Upper lobe of left lung (tissue), 4 donors: ENCODE measurements at regions not wholly inside any gene's neighbourhood (a gene's known extent, or its start where the extent isn't known, plus 50 kb on each side); places are given as distances from the start of the nearest gene placed in this dataset.

ENCODE experiments used
- CTCF ChIP-seq, 6 experiments: fragments of 450-650 bp in 4 of 6; fragments of 200-600 bp in 2 of 6; sonication (generic) in 2 of 6; IDR thresholded peaks; one replicate each; pipeline ENCODE4 v1.5.1; 2016 to 2019; ENCODE audit warnings: antibody characterized with exemption in 6 of 6
- EP300 ChIP-seq, 4 donors: sonication (generic); formaldehyde crosslinking; IDR thresholded peaks; one replicate each; pipeline ENCODE4 v1.5.1; 2017; ENCODE audit warnings: antibody characterized with exemption in 4 of 4, control low read depth in 2 of 4
- POLR2A ChIP-seq, 4 donors: fragments of 450-650 bp; IDR thresholded peaks; one replicate each; pipeline ENCODE4 v1.5.1; 2016 to 2017; ENCODE audit warnings: antibody characterized with exemption in 4 of 4, mild to moderate bottlenecking in 2 of 4
- POLR2AphosphoS5 ChIP-seq, 2 donors: sonication (generic); formaldehyde crosslinking; IDR thresholded peaks; one replicate each; pipeline ENCODE4 v1.5.1; 2017; ENCODE audit warnings: antibody characterized with exemption in 2 of 2

- TF ChIP-seq POLR2AphosphoS5 (IDR thresholded peaks at IDR 0.05) (no peak), CTCF (IDR thresholded peaks at IDR 0.05) (no peak), POLR2A (IDR thresholded peaks at IDR 0.05) (no peak), EP300 (IDR thresholded peaks at IDR 0.05) (no peak)
These were observed 133.4 kb upstream of the FUT9 start for GRCh38 chr6:95882371-95882770.
